ENCODE measurements at regions not wholly inside any gene's neighbourhood (a gene's known extent, or its start where the extent isn't known, plus 50 kb on each side); places are given as distances from the start of the nearest gene placed in this dataset.
"Not testable (repeated sequence)": the region's sequence is repeated elsewhere in the genome, so short reads cannot be mapped to it uniquely, and the experiment has no call there.

- no peak overlapping the region for H3K4me3 ChIP-seq (ENCODE audit: low read length)
- H3K9me3 ChIP-seq (ENCODE audit: control insufficient read depth, low read depth, low read length) = no peaks in the 10 kb centered on the region
- DNase-seq = no peak
- H3K4me1 ChIP-seq (ENCODE audit: control insufficient read depth, insufficient read depth, low read length) = no peaks in the 10 kb centered on the region
- 100% methylated on average over 3 of the region's 11 CpGs for WGBS (ENCODE audit: insufficient coverage, low lambda C conversion rate)
- no peaks in the 10 kb centered on the region for H3K36me3 ChIP-seq (ENCODE audit: control insufficient read depth, insufficient read depth, low read length)
- no peaks in the 10 kb centered on the region for H3K27me3 ChIP-seq (ENCODE audit: control insufficient read depth, insufficient read depth, low read length)
- no peak overlapping the region for H3K27ac ChIP-seq (ENCODE audit: low read length)
Observed at GRCh38 chr11:130536106-130537040, 87.9 kb downstream of the ADAMTS15 start.

- H3K27me3 ChIP-seq (ENCODE audit: control insufficient read depth, insufficient read depth, low read length); H3K36me3 ChIP-seq (ENCODE audit: control insufficient read depth, insufficient read depth, low read length); DNase-seq; H3K4me1 ChIP-seq (ENCODE audit: control insufficient read depth, insufficient read depth, low read length); H3K9me3 ChIP-seq (ENCODE audit: control insufficient read depth, low read depth, low read length); H3K4me3 ChIP-seq (ENCODE audit: low read length); H3K27ac ChIP-seq (ENCODE audit: low read length): not testable (repeated sequence)
- no CpG with 5 or more reads among the region's 1 CpG for whole genome bisulfite sequencing (ENCODE audit: insufficient coverage, low lambda C conversion rate)
Observed at GRCh38 chr11:130539680-130540079, 91.2 kb downstream of the ADAMTS15 start.

GRCh38 chr11:130544266-130544665 is 95.8 kb downstream of the ADAMTS15 start:
- Histone ChIP-seq H3K9me3 (ENCODE audit: control insufficient read depth, low read depth, low read length) (no peaks in the 10 kb centered on the region), H3K36me3 (ENCODE audit: control insufficient read depth, insufficient read depth, low read length) (no peaks in the 10 kb centered on the region), H3K4me1 (ENCODE audit: control insufficient read depth, insufficient read depth, low read length) (no peaks in the 10 kb centered on the region), H3K4me3 (ENCODE audit: low read length) (no peak overlapping the region), H3K27ac (ENCODE audit: low read length) (no peak overlapping the region), H3K27me3 (ENCODE audit: control insufficient read depth, insufficient read depth, low read length) (no peaks in the 10 kb centered on the region)
- DNase-seq = no peak
- 100% methylated on average over 1 of the region's 2 CpGs for WGBS (ENCODE audit: insufficient coverage, low lambda C conversion rate)

GRCh38 chr11:130545449-130546072 is 97.1 kb downstream of the ADAMTS15 start:
- no CpG with 5 or more reads among the region's 4 CpGs for whole genome bisulfite sequencing (ENCODE audit: insufficient coverage, low lambda C conversion rate)
- H3K4me3 ChIP-seq (ENCODE audit: low read length) = no peak overlapping the region
- DNase-seq = no peak
- no peak overlapping the region for H3K27ac ChIP-seq (ENCODE audit: low read length)
- H3K9me3 ChIP-seq (ENCODE audit: control insufficient read depth, low read depth, low read length) = no peaks in the 10 kb centered on the region
- no peaks in the 10 kb centered on the region for H3K36me3 ChIP-seq (ENCODE audit: control insufficient read depth, insufficient read depth, low read length)
- no peaks in the 10 kb centered on the region for H3K4me1 ChIP-seq (ENCODE audit: control insufficient read depth, insufficient read depth, low read length)
- no peaks in the 10 kb centered on the region for H3K27me3 ChIP-seq (ENCODE audit: control insufficient read depth, insufficient read depth, low read length)

GRCh38 chr11:130546438-130546837 is 98.0 kb downstream of the ADAMTS15 start:
- H3K36me3 ChIP-seq (ENCODE audit: control insufficient read depth, insufficient read depth, low read length) = no peaks in the 10 kb centered on the region
- WGBS (ENCODE audit: insufficient coverage, low lambda C conversion rate) = no CpG with 5 or more reads among the region's 7 CpGs
- H3K9me3 ChIP-seq (ENCODE audit: control insufficient read depth, low read depth, low read length) = no peaks in the 10 kb centered on the region
- no peak overlapping the region for H3K4me3 ChIP-seq (ENCODE audit: low read length)
- no peaks in the 10 kb centered on the region for H3K27me3 ChIP-seq (ENCODE audit: control insufficient read depth, insufficient read depth, low read length)
- no peaks in the 10 kb centered on the region for H3K4me1 ChIP-seq (ENCODE audit: control insufficient read depth, insufficient read depth, low read length)
- no peak for DNase-seq
- no peak overlapping the region for H3K27ac ChIP-seq (ENCODE audit: low read length)

- no peak for DNase-seq
- Histone ChIP-seq H3K36me3 (ENCODE audit: control insufficient read depth, insufficient read depth, low read length) (no peaks in the 10 kb centered on the region), H3K27ac (ENCODE audit: low read length) (no peak overlapping the region), H3K4me3 (ENCODE audit: low read length) (no peak overlapping the region), H3K9me3 (ENCODE audit: control insufficient read depth, low read depth, low read length) (no peaks in the 10 kb centered on the region), H3K27me3 (ENCODE audit: control insufficient read depth, insufficient read depth, low read length) (no peaks in the 10 kb centered on the region), H3K4me1 (ENCODE audit: control insufficient read depth, insufficient read depth, low read length) (no peaks in the 10 kb centered on the region)
- no CpG with 5 or more reads among the region's 33 CpGs for WGBS (ENCODE audit: insufficient coverage, low lambda C conversion rate)
Observed at GRCh38 chr11:130546901-130547694, 98.7 kb downstream of the ADAMTS15 start.

- no peak for DNase-seq
- Histone ChIP-seq H3K27ac (ENCODE audit: low read length) (no peak overlapping the region), H3K4me3 (ENCODE audit: low read length) (no peak overlapping the region), H3K9me3 (ENCODE audit: control insufficient read depth, low read depth, low read length) (no peaks in the 10 kb centered on the region), H3K4me1 (ENCODE audit: control insufficient read depth, insufficient read depth, low read length) (no peaks in the 10 kb centered on the region), H3K36me3 (ENCODE audit: control insufficient read depth, insufficient read depth, low read length) (no peaks in the 10 kb centered on the region), H3K27me3 (ENCODE audit: control insufficient read depth, insufficient read depth, low read length) (no peaks in the 10 kb centered on the region)
- WGBS (ENCODE audit: insufficient coverage, low lambda C conversion rate) = no CpG with 5 or more reads among the region's 7 CpGs
Observed at GRCh38 chr11:130547761-130548490, 99.5 kb downstream of the ADAMTS15 start.

GRCh38 chr11:130548491-130548833 is 100.0 kb downstream of the ADAMTS15 start:
- Histone ChIP-seq H3K27ac (ENCODE audit: low read length) (no peak overlapping the region), H3K4me3 (ENCODE audit: low read length) (no peak overlapping the region), H3K36me3 (ENCODE audit: control insufficient read depth, insufficient read depth, low read length) (no peaks in the 10 kb centered on the region), H3K27me3 (ENCODE audit: control insufficient read depth, insufficient read depth, low read length) (no peaks in the 10 kb centered on the region), H3K9me3 (ENCODE audit: control insufficient read depth, low read depth, low read length) (no peaks in the 10 kb centered on the region), H3K4me1 (ENCODE audit: control insufficient read depth, insufficient read depth, low read length) (no peaks in the 10 kb centered on the region)
- DNase-seq = no peak
- no CpG with 5 or more reads among the region's 1 CpG for WGBS (ENCODE audit: insufficient coverage, low lambda C conversion rate)

- Histone ChIP-seq H3K27me3 (ENCODE audit: control insufficient read depth, insufficient read depth, low read length) (no peaks in the 10 kb centered on the region), H3K27ac (ENCODE audit: low read length) (no peak overlapping the region), H3K4me1 (ENCODE audit: control insufficient read depth, insufficient read depth, low read length) (no peaks in the 10 kb centered on the region), H3K36me3 (ENCODE audit: control insufficient read depth, insufficient read depth, low read length) (no peaks in the 10 kb centered on the region), H3K9me3 (ENCODE audit: control insufficient read depth, low read depth, low read length) (no peaks in the 10 kb centered on the region), H3K4me3 (ENCODE audit: low read length) (no peak overlapping the region)
- DNase-seq = no peak
- no CpG with 5 or more reads among the region's 4 CpGs for WGBS (ENCODE audit: insufficient coverage, low lambda C conversion rate)
Observed at GRCh38 chr11:130549393-130549999, 101.1 kb downstream of the ADAMTS15 start.
